DOHH2 (cell line): ENCODE measurements at regions not wholly inside any gene's neighbourhood (a gene's known extent, or its start where the extent isn't known, plus 50 kb on each side); places are given as distances from the start of the nearest gene placed in this dataset.

Experiments
- H3F3A ChIP-seq: fragments of 200-600 bp; sonication (generic), shearing (Covaris generic); 2 replicates; pipeline ENCODE4 v1.6.0; 2016; ENCODE audit warnings: antibody characterized with exemption, mild to moderate bottlenecking; ENCODE audit not compliant: control insufficient read depth, insufficient read depth
- H3K27ac ChIP-seq: fragments of 200-600 bp; sonication (generic); 2 replicates; pipeline ENCODE4 v1.5.1; 2014; ENCODE audit warnings: low read depth, mild to moderate bottlenecking, low read length, moderate library complexity
- H3K27me3 ChIP-seq: fragments of 200-600 bp; sonication (generic); 2 replicates; pipeline ENCODE4 v1.6.1; 2014; ENCODE audit warnings: mild to moderate bottlenecking, low read length, mixed read lengths; ENCODE audit not compliant: control insufficient read depth
- H3K36me3 ChIP-seq: fragments of 200-600 bp; sonication (generic); 2 replicates; pipeline ENCODE4 v1.6.1; 2014; ENCODE audit warnings: mild to moderate bottlenecking, low read length, moderate library complexity, mixed read lengths; ENCODE audit not compliant: control insufficient read depth
- H3K4me1 ChIP-seq: fragments of 200-600 bp; sonication (generic); 2 replicates; pipeline ENCODE4 v1.6.1; 2014; ENCODE audit warnings: mild to moderate bottlenecking, low read length, mixed read lengths; ENCODE audit not compliant: control insufficient read depth
- H3K4me2 ChIP-seq: fragments of 200-600 bp; sonication (generic); 2 replicates; pipeline ENCODE4 v1.6.0; 2014; ENCODE audit warnings: mild to moderate bottlenecking, low read length, moderate library complexity
- H3K4me3 ChIP-seq: fragments of 200-600 bp; sonication (generic); 2 replicates; pipeline ENCODE4 v1.5.1; 2014; ENCODE audit warnings: mild to moderate bottlenecking, low read length, mixed read lengths
- H3K79me2 ChIP-seq: fragments of 200-600 bp; sonication (generic); 2 replicates; pipeline ENCODE4 v1.6.1; 2014; ENCODE audit warnings: mild to moderate bottlenecking, low read length, mixed read lengths; ENCODE audit not compliant: control insufficient read depth
- H3K9me2 ChIP-seq: fragments of 200-600 bp; sonication (generic); replicated peaks from 2 replicates; pipeline ENCODE4 v1.6.1; 2014; ENCODE audit warnings: mild to moderate bottlenecking, low read length, mixed read lengths; ENCODE audit not compliant: control insufficient read depth
- H3K9me3 ChIP-seq: fragments of 200-600 bp; sonication (generic); 2 replicates; pipeline ENCODE4 v1.6.1; 2014; ENCODE audit warnings: antibody characterized with exemption, low read length, mixed read lengths; ENCODE audit not compliant: control insufficient read depth, insufficient read depth
- H4K20me1 ChIP-seq: fragments of 200-600 bp; sonication (generic); 2 replicates; pipeline ENCODE4 v1.6.0; 2014; ENCODE audit warnings: low read depth, mild to moderate bottlenecking, antibody characterized with exemption, low read length, moderate library complexity; ENCODE audit not compliant: control insufficient read depth, insufficient read depth
- CTCF ChIP-seq: fragments of 200-600 bp; sonication (generic); IDR thresholded peaks from one replicate; pipeline ENCODE4 v1.5.1; 2014; ENCODE audit warnings: antibody characterized with exemption, mild to moderate bottlenecking, low read depth, low read length; ENCODE audit not compliant: poor library complexity, severe bottlenecking
- EZH2phosphoT487 ChIP-seq: fragments of 200-600 bp; sonication (generic); IDR thresholded peaks from 2 replicates; pipeline ENCODE4 v1.6.1; 2017; ENCODE audit warnings: borderline replicate concordance, mild to moderate bottlenecking, antibody characterized with exemption, low read length, moderate library complexity, mixed read lengths

- Histone ChIP-seq H3K79me2 (no peaks in the 10 kb centered on the region), H3F3A (no peaks in the 10 kb centered on the region), H3K9me3 (no peaks in the 10 kb centered on the region), H3K4me1 (no peaks in the 10 kb centered on the region), H3K4me2 (no peak overlapping the region), H3K27ac (no peak overlapping the region), H3K9me2 (no peaks in the 10 kb centered on the region), H3K36me3 (no peaks in the 10 kb centered on the region), H4K20me1 (no peaks in the 10 kb centered on the region), H3K27me3 (no peaks in the 10 kb centered on the region), H3K4me3 (no peak overlapping the region)
- TF ChIP-seq EZH2phosphoT487 = no peak
- no peak for TF ChIP-seq CTCF
Observed at GRCh38 chr6:119676961-119677360, 327.4 kb upstream of the MAN1A1 start.

- Histone ChIP-seq H3K27ac (no peak overlapping the region), H3K4me1 (no peaks in the 10 kb centered on the region), H4K20me1 (no peaks in the 10 kb centered on the region), H3K27me3 (no peaks in the 10 kb centered on the region), H3F3A (no peaks in the 10 kb centered on the region), H3K9me3 (no peaks in the 10 kb centered on the region), H3K9me2 (no peaks in the 10 kb centered on the region), H3K36me3 (no peaks in the 10 kb centered on the region), H3K4me2 (no peak overlapping the region), H3K79me2 (no peaks in the 10 kb centered on the region), H3K4me3 (no peak overlapping the region)
- no peak for TF ChIP-seq EZH2phosphoT487
- TF ChIP-seq CTCF = no peak
Observed at GRCh38 chr6:119676230-119676629, 326.7 kb upstream of the MAN1A1 start.

- Histone ChIP-seq H3K79me2 (no peaks in the 10 kb centered on the region), H3K4me2 (no peak overlapping the region), H3K27me3 (no peaks in the 10 kb centered on the region), H3K9me3 (no peaks in the 10 kb centered on the region), H3F3A (no peaks in the 10 kb centered on the region), H3K4me3 (no peak overlapping the region), H3K27ac (no peak overlapping the region), H3K36me3 (no peaks in the 10 kb centered on the region), H3K9me2 (no peaks in the 10 kb centered on the region), H4K20me1 (no peaks in the 10 kb centered on the region), H3K4me1 (no peaks in the 10 kb centered on the region)
- no peak for TF ChIP-seq CTCF
Observed at GRCh38 chr6:119673741-119674140, 324.2 kb upstream of the MAN1A1 start.

- Histone ChIP-seq H3K4me2 (no peak overlapping the region), H3K9me3 (no peaks in the 10 kb centered on the region)
Observed at GRCh38 chr6:119672725-119673124, 323.2 kb upstream of the MAN1A1 start.

More at GRCh38 chr6:119672725-119673124, 323.2 kb upstream of the MAN1A1 start:
- H3K9me2 ChIP-seq = no peaks in the 10 kb centered on the region
- H3K4me1 ChIP-seq = no peaks in the 10 kb centered on the region
- H4K20me1 ChIP-seq = no peaks in the 10 kb centered on the region
- no peak overlapping the region for H3K27ac ChIP-seq
- H3K27me3 ChIP-seq = no peaks in the 10 kb centered on the region
- H3K4me3 ChIP-seq = no peak overlapping the region
- H3K36me3 ChIP-seq = no peaks in the 10 kb centered on the region
- TF ChIP-seq EZH2phosphoT487 (no peak), CTCF (no peak)
- H3K79me2 ChIP-seq = no peaks in the 10 kb centered on the region
- no peaks in the 10 kb centered on the region for H3F3A ChIP-seq
